IPS-NIHi7 (cell line): ENCODE measurements at regions not wholly inside any gene's neighbourhood (a gene's known extent, or its start where the extent isn't known, plus 50 kb on each side); places are given as distances from the start of the nearest gene placed in this dataset.

ENCODE experiments used
- DNase-seq: peaks from one replicate; pipeline ENCODE4 v3.0.0; 2012; ENCODE audit warnings: mixed read lengths; ENCODE audit errors: extremely low spot score

- no peak for DNase-seq
These were observed 97.1 kb upstream of the ESRRG start for GRCh38 chr1:216820345-216820744.

GRCh38 chr1:216818284-216818683 lies 95.1 kb upstream of the ESRRG start:
- DNase-seq = no peak

GRCh38 chr1:216815260-216816131 lies 92.3 kb upstream of the ESRRG start:
- DNase-seq = no peak

GRCh38 chr1:216814576-216815259 lies 91.5 kb upstream of the ESRRG start:
- no peak for DNase-seq

GRCh38 chr1:216812966-216813365 lies 89.7 kb upstream of the ESRRG start:
- no peak for DNase-seq

- no peak for DNase-seq
These were observed 86.4 kb upstream of the ESRRG start for GRCh38 chr1:216809649-216810048.

- DNase-seq = no peak
These were observed 84.5 kb upstream of the ESRRG start for GRCh38 chr1:216807696-216808095.

- DNase-seq = no peak
These were observed 82.7 kb upstream of the ESRRG start for GRCh38 chr1:216805953-216806352.

GRCh38 chr1:216805233-216805632 lies 82.0 kb upstream of the ESRRG start:
- DNase-seq = no peak

GRCh38 chr1:216804111-216804510 lies 80.9 kb upstream of the ESRRG start:
- DNase-seq = no peak

- DNase-seq = no peak
These were observed 71.4 kb upstream of the ESRRG start for GRCh38 chr1:216794586-216794985.

GRCh38 chr1:216793973-216794372 lies 70.7 kb upstream of the ESRRG start:
- DNase-seq = no peak

- peak; percentile 23 for DNase-seq
These were observed 70.1 kb upstream of the ESRRG start for GRCh38 chr1:216793303-216793702.

- DNase-seq = no peak
These were observed 65.4 kb upstream of the ESRRG start for GRCh38 chr1:216788671-216789070.

- DNase-seq = no peak
These were observed 62.5 kb upstream of the ESRRG start for GRCh38 chr1:216785737-216786136.

GRCh38 chr1:216785221-216785620 lies 62.0 kb upstream of the ESRRG start:
- DNase-seq = no peak

GRCh38 chr1:216779686-216780085 lies 56.5 kb upstream of the ESRRG start:
- no peak for DNase-seq

GRCh38 chr1:216778737-216779136 lies 55.5 kb upstream of the ESRRG start:
- DNase-seq = no peak

- no peak for DNase-seq
These were observed 53.9 kb upstream of the ESRRG start for GRCh38 chr1:216777148-216777547.
